ENCODE measurements at regions not wholly inside any gene's neighbourhood (a gene's known extent, or its start where the extent isn't known, plus 50 kb on each side); places are given as distances from the start of the nearest gene placed in this dataset.

- Histone ChIP-seq H3K4me3 (no peak overlapping the region), H3K9me3 (no peaks in the 10 kb centered on the region), H3K27me3 (no peaks in the 10 kb centered on the region), H3K27ac (no peak overlapping the region), H3K4me1 (peaks cover 0 to 5% (median 0%) of the 10 kb centered on the region in 3 donors), H3K36me3 (no peaks in the 10 kb centered on the region)
- WGBS, 2 donors (ENCODE audit: low coverage in 1 of 2): 56 to 73% methylated on average over 1 of the region's 1 CpG
- no peak for TF ChIP-seq CTCF (IDR thresholded peaks at IDR 0.05)
- TF ChIP-seq POLR2AphosphoS5 (IDR thresholded peaks at IDR 0.05): no peak
- no peak for TF ChIP-seq POLR2A (IDR thresholded peaks at IDR 0.05)
- no peak for TF ChIP-seq EP300 (IDR thresholded peaks at IDR 0.05)
- no peak for ATAC-seq
Observed at GRCh38 chr3:135784557-135784956, 181.0 kb upstream of the PPP2R3A start.

- no peak overlapping the region for H3K4me3 ChIP-seq
- no peak for TF ChIP-seq EP300 (IDR thresholded peaks at IDR 0.05)
- TF ChIP-seq POLR2A (IDR thresholded peaks at IDR 0.05): no peak
- TF ChIP-seq POLR2AphosphoS5 (IDR thresholded peaks at IDR 0.05): no peak
- TF ChIP-seq CTCF (IDR thresholded peaks at IDR 0.05): no peak
- WGBS, 2 donors (ENCODE audit: low coverage in 1 of 2): 66% methylated on average over 3 of the region's 4 CpGs; no CpG with 5 or more reads in 1 of the 2 donors
- no peaks in the 10 kb centered on the region for H3K36me3 ChIP-seq
- H3K9me3 ChIP-seq: no peaks in the 10 kb centered on the region
- H3K27ac ChIP-seq: no peak overlapping the region
- no peaks in the 10 kb centered on the region for H3K27me3 ChIP-seq
- ATAC-seq: no peak
- no peaks in the 10 kb centered on the region for H3K4me1 ChIP-seq
Observed at GRCh38 chr3:135788146-135788545, 177.4 kb upstream of the PPP2R3A start.

- no peak for TF ChIP-seq CTCF (IDR thresholded peaks at IDR 0.05)
- TF ChIP-seq POLR2A (IDR thresholded peaks at IDR 0.05): no peak
- no peak for TF ChIP-seq POLR2AphosphoS5 (IDR thresholded peaks at IDR 0.05)
- no peak for TF ChIP-seq EP300 (IDR thresholded peaks at IDR 0.05)
- H3K36me3 ChIP-seq: no peaks in the 10 kb centered on the region
- H3K4me1 ChIP-seq: no peaks in the 10 kb centered on the region
- no peak overlapping the region for H3K27ac ChIP-seq
- no peak overlapping the region for H3K4me3 ChIP-seq
- H3K27me3 ChIP-seq: no peaks in the 10 kb centered on the region
- WGBS, 2 donors (ENCODE audit: low coverage in 1 of 2): 86 to 95% methylated on average over 1 to 2 of the region's 2 CpGs
- ATAC-seq: no peak
- H3K9me3 ChIP-seq: no peaks in the 10 kb centered on the region
Observed at GRCh38 chr3:135788978-135789377, 176.6 kb upstream of the PPP2R3A start.

- no peaks in the 10 kb centered on the region for H3K36me3 ChIP-seq
- H3K27ac ChIP-seq: no peak overlapping the region
- peak; percentile 39 for ATAC-seq
- H3K4me3 ChIP-seq: no peak overlapping the region
- TF ChIP-seq EP300 (IDR thresholded peaks at IDR 0.05) (no peak), POLR2A (IDR thresholded peaks at IDR 0.05) (no peak), POLR2AphosphoS5 (IDR thresholded peaks at IDR 0.05) (no peak), CTCF (IDR thresholded peaks at IDR 0.05) (no peak)
- 46 to 71% methylated on average over 1 to 3 of the region's 6 CpGs for WGBS, 2 donors (ENCODE audit: low coverage in 1 of 2)
- H3K27me3 ChIP-seq: no peaks in the 10 kb centered on the region
- no peaks in the 10 kb centered on the region for H3K9me3 ChIP-seq
- no peaks in the 10 kb centered on the region for H3K4me1 ChIP-seq
Observed at GRCh38 chr3:135792174-135792573, 173.4 kb upstream of the PPP2R3A start.

GRCh38 chr3:135792858-135793475 lies 172.6 kb upstream of the PPP2R3A start:
- Histone ChIP-seq H3K27me3 (no peaks in the 10 kb centered on the region), H3K27ac (no peak overlapping the region), H3K9me3 (no peaks in the 10 kb centered on the region), H3K4me1 (no peaks in the 10 kb centered on the region), H3K36me3 (no peaks in the 10 kb centered on the region), H3K4me3 (no peak overlapping the region)
- no peak for ATAC-seq
- TF ChIP-seq EP300 (IDR thresholded peaks at IDR 0.05) (no peak), POLR2AphosphoS5 (IDR thresholded peaks at IDR 0.05) (no peak), POLR2A (IDR thresholded peaks at IDR 0.05) (no peak), CTCF (IDR thresholded peaks at IDR 0.05) (no peak)
- WGBS, 2 donors (ENCODE audit: low coverage in 1 of 2): 39 to 54% methylated on average over 2 of the region's 2 CpGs

All from gastroesophageal sphincter (tissue), 4 donors.